ENCODE measurements at regions not wholly inside any gene's neighbourhood (a gene's known extent, or its start where the extent isn't known, plus 50 kb on each side); places are given as distances from the start of the nearest gene placed in this dataset.
A peak's percentile ranks its signal among the peaks of the same experiment; 100 is the strongest.

GRCh38 chr1:96966536-96967138 is 245.1 kb downstream of the PTBP2 start:
- DNase-seq, result peak; percentile 22 to 67 (median 51)

DNA sequence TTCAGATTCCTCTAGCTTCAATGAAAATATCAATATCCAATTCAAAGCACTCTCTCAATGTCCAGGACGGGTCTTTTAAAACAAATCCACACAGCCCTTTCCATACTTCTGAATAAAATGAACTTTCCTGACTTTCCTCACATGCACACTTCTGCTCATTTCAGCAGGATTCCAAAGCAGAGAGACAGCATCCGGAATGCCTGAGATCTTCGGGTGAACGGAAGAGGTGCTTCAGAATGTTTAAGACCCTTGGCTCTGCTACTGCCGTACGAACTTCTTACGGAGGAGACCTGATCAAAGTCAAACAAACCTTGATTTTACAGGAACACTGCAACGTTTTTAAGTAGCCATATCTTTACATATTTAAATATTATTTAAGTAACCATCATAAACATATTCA is 245.7 kb downstream of the PTBP2 start:
- DNase-seq, result no peak

- no peak for DNase-seq
Measured at GRCh38 chr1:96968541-96968940, 247.0 kb downstream of the PTBP2 start.

DNA sequence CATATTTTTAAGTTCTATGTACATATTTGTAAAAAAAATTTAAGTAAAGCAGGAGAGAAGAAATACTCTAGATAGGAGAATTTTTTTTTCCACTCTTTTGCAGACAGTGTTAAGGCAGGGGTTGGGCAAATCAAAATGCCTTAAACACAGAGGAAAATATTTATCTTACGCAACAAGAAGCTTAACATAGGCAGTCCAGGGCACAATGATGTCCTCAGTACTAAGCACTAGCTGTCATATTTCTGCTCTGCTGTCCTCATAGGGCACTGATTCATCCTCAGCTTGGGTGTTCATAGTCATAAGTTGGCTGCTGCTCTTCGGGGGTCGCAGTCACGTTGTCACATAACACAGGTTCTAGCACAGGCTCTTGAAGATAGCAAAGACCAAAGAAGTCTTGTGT is 247.4 kb downstream of the PTBP2 start:
- DNase-seq, result no peak

DNA sequence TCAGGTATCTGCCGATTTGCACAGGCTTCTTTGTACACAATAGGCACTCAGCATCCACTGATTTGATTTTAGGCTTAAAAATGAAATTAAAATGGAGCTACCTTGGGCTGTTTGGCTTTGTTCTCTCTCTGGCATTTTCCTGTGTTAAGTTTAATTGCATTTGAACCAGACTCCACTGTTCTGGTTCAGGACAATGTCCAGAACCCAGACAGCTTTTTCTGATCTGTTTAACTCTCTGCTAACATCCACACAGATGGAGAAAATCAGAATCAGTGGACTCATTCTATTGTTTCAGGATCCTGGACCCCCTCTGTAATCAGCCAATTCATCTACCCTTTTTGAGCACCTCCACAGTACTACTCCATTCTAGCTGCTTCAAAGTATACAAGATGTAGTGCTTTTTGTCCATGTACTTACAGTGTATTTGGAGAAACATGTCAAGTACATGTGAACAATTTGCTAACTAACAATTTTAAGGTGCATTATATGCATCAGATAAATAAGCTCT is 248.1 kb downstream of the PTBP2 start:
- DNase-seq, result no peak

GRCh38 chr1:96971439-96971838 is 249.9 kb downstream of the PTBP2 start:
- DNase-seq, result no peak

DNA sequence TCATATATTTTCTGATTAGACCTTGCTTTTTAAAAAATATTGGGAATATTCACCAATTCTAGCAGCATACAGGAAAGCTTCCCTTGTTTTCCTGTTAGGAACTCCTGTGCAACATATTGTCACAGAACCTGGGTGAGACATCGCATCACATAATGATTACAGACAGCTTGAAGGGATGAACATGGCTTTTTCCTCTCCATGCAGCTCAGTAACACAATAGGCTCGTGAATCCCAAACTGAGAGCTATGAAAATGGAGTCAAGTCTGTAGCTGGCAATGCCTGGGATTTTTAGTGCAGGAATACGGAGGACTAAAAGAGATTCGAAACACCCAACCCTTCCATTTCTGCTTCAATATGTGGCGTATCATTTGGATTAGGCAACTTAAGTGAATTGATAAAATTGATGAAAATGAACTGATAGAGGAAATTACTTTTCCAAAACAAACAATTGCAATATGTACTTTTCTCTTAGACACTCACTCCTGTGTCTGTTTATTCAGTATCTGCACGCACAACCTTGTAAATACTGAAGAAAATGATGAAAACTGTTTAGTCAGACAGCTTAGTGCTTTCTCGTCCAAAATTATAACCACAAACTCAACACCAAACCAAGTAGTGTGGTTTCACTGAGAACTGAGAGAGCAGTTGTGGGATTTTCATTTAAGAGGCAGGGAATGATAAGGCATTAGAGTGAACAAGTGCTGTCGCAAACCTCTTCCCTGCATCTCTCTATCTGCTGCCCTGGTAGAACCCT is 250.4 kb downstream of the PTBP2 start:
- no peak for DNase-seq

DNA sequence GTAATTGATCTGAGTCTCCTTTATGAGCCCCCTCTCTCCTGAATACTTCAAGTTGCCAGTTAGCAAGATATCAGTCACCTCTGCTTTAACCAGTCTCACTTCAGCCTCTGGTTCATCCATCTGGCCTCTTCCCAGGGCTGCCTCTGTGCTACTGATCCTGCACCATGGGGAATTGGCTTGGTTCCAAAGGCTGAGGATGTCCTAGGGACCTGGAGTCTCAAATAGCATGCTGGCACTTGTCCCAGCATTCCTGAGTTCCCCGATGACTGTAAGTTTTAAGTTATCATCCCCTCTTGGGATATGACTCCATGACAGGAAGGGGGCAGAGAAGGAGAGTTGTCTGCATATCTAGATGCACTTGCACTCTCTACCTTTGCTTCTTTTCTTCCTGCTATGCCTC is 252.0 kb downstream of the PTBP2 start:
- no peak for DNase-seq

DNA sequence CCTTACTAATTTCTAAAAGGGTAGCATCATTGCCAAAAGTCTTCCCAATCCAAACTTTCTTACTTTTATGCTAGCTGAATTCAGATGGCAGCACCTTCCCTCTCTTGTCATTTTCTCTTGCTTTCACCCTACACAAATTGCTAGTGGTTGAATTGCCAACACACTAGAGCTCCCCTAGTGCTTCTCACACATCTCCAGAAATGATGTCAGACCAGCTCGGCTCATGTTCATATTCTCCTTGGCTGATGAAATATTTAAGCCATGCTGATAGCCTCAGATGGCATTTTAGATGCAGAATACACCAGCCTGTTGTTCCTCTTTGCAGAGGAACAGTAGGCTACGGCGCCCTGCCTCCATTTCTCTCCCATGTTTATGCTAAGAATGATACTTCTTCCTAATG is 256.9 kb downstream of the PTBP2 start:
- no peak for DNase-seq

- no peak for DNase-seq
Measured at GRCh38 chr1:96978901-96979300, 257.3 kb downstream of the PTBP2 start.

GRCh38 chr1:96979304-96980268 is 258.0 kb downstream of the PTBP2 start:
- no peak for DNase-seq

GRCh38 chr1:96980448-96980847 is 258.9 kb downstream of the PTBP2 start:
- no peak for DNase-seq

DNA sequence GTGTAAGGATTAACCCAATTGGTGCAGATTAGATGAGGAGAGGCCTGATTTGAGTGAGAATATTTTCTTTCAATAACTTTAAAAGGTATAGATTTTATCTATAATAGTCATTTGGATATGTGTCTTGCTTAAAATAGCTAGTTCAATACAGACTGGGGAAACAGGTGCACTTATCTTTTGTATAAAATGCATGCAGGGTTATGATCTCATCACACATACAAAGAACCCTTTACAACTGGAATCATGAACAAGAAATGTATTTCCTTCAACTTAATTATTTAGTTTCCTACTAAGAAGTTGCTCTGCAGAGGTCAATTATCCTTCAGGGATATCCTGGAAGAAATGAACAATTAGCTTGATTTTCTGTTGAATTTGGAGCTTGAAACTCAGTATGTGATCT is 259.6 kb downstream of the PTBP2 start:
- DNase-seq, result no peak

- no peak for DNase-seq
Measured at GRCh38 chr1:96982118-96982517, 260.5 kb downstream of the PTBP2 start.

DNA sequence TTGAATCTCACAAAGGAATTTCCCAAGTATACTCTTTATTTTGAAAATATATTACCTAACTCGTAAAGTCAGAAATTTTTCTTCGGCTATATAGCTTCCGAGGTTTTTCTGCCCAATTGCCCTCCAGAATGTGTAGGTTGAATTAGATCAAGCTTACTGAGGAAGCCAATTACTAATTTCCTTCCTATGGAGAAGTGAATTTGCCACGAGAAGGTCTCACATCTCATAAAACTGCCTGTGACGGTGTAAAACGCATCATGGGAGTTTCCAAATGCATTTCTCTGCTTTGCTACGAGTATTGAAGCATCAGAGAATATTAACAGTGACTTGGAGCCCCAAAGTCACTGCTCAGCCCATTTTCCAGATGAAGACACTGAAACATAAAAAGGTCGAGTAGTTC is 262.3 kb downstream of the PTBP2 start:
- DNase-seq, result no peak

- DNase-seq, result no peak
Measured at GRCh38 chr1:96987186-96987703, 265.7 kb downstream of the PTBP2 start.

- DNase-seq, result no peak
Measured at GRCh38 chr1:96989302-96989701, 267.7 kb downstream of the PTBP2 start.

- DNase-seq, result no peak
Measured at GRCh38 chr1:96990136-96990535, 268.6 kb downstream of the PTBP2 start.

DNA sequence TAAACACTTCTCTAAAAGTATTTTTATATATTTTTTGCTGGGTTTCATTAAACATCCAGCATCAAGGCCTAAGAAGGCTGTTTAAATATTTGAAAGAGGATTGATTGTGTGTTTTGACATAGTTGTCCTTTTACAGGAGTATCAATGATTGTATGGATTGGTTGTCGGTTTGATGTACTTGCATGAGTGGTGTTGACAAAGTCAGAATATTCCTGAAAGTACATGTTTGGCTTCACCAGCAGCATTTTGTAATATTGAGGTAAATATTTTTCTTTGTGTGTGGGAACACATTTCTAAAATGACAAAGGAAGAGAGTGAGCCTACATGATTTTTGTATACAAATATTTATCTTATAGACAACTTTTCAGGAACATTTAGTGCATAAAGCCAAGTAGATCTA is 269.7 kb downstream of the PTBP2 start:
- no peak for DNase-seq

DNA sequence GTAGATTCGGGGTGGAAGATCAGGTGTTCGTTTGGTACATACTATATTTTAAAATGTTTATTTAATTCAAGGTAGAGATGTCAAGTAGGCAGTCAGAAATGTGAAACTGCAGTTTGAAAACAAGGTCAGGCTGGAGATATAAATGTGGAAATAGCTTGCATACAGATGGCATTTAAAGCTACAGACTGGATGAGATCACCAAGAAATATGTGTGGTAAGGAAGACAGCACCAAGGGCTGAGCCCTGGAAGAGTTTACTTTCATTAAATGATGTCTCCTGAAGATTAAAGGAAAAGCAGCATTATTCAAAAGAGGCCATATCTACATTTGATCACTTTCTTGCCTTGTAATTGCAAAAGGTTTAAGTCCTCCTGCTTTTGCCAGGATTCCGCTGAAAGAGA is 271.3 kb downstream of the PTBP2 start:
- no peak for DNase-seq

GRCh38 chr1:96995351-96995750 is 273.8 kb downstream of the PTBP2 start:
- no peak for DNase-seq

DNA sequence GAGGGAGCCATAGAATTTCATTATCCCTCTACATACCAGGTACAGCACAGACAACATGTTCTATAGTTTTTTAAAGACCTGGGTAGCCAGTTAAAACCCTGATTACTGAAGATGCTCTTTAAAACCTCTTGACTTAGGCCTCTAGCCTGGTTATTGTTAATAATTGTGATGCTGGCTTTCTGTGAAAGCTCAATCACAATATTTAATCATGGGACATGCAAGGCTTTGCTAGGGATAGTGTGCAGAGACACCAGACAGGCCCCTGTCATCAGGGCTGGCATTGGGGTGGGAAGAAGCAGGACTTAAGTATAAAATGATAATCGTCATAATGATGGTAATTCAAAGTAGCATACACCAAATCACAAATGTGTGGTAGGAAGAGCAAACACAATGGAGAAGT is 274.4 kb downstream of the PTBP2 start:
- no peak for DNase-seq

- DNase-seq, result no peak
Measured at GRCh38 chr1:96997717-96998116, 276.1 kb downstream of the PTBP2 start.
